DOHH2 (cell line): ENCODE measurements at regions not wholly inside any gene's neighbourhood (a gene's known extent, or its start where the extent isn't known, plus 50 kb on each side); places are given as distances from the start of the nearest gene placed in this dataset.

ENCODE experiments used
- H3F3A ChIP-seq: fragments of 200-600 bp; sonication (generic), shearing (Covaris generic); 2 replicates; pipeline ENCODE4 v1.6.0; 2016; ENCODE audit warnings: antibody characterized with exemption, mild to moderate bottlenecking; ENCODE audit not compliant: control insufficient read depth, insufficient read depth
- H3K27ac ChIP-seq: fragments of 200-600 bp; sonication (generic); 2 replicates; pipeline ENCODE4 v1.5.1; 2014; ENCODE audit warnings: low read depth, mild to moderate bottlenecking, low read length, moderate library complexity
- H3K27me3 ChIP-seq: fragments of 200-600 bp; sonication (generic); 2 replicates; pipeline ENCODE4 v1.6.1; 2014; ENCODE audit warnings: mild to moderate bottlenecking, low read length, mixed read lengths; ENCODE audit not compliant: control insufficient read depth
- H3K36me3 ChIP-seq: fragments of 200-600 bp; sonication (generic); 2 replicates; pipeline ENCODE4 v1.6.1; 2014; ENCODE audit warnings: mild to moderate bottlenecking, low read length, moderate library complexity, mixed read lengths; ENCODE audit not compliant: control insufficient read depth
- H3K4me1 ChIP-seq: fragments of 200-600 bp; sonication (generic); 2 replicates; pipeline ENCODE4 v1.6.1; 2014; ENCODE audit warnings: mild to moderate bottlenecking, low read length, mixed read lengths; ENCODE audit not compliant: control insufficient read depth
- H3K4me2 ChIP-seq: fragments of 200-600 bp; sonication (generic); 2 replicates; pipeline ENCODE4 v1.6.0; 2014; ENCODE audit warnings: mild to moderate bottlenecking, low read length, moderate library complexity
- H3K4me3 ChIP-seq: fragments of 200-600 bp; sonication (generic); 2 replicates; pipeline ENCODE4 v1.5.1; 2014; ENCODE audit warnings: mild to moderate bottlenecking, low read length, mixed read lengths
- H3K79me2 ChIP-seq: fragments of 200-600 bp; sonication (generic); 2 replicates; pipeline ENCODE4 v1.6.1; 2014; ENCODE audit warnings: mild to moderate bottlenecking, low read length, mixed read lengths; ENCODE audit not compliant: control insufficient read depth
- H3K9me2 ChIP-seq: fragments of 200-600 bp; sonication (generic); replicated peaks from 2 replicates; pipeline ENCODE4 v1.6.1; 2014; ENCODE audit warnings: mild to moderate bottlenecking, low read length, mixed read lengths; ENCODE audit not compliant: control insufficient read depth
- H3K9me3 ChIP-seq: fragments of 200-600 bp; sonication (generic); 2 replicates; pipeline ENCODE4 v1.6.1; 2014; ENCODE audit warnings: antibody characterized with exemption, low read length, mixed read lengths; ENCODE audit not compliant: control insufficient read depth, insufficient read depth
- H4K20me1 ChIP-seq: fragments of 200-600 bp; sonication (generic); 2 replicates; pipeline ENCODE4 v1.6.0; 2014; ENCODE audit warnings: low read depth, mild to moderate bottlenecking, antibody characterized with exemption, low read length, moderate library complexity; ENCODE audit not compliant: control insufficient read depth, insufficient read depth
- EZH2phosphoT487 ChIP-seq: fragments of 200-600 bp; sonication (generic); IDR thresholded peaks from 2 replicates; pipeline ENCODE4 v1.6.1; 2017; ENCODE audit warnings: borderline replicate concordance, mild to moderate bottlenecking, antibody characterized with exemption, low read length, moderate library complexity, mixed read lengths
- TF ChIP-seq, protein P1 (sequence below): fragments of 200-600 bp; sonication (generic); IDR thresholded peaks from one replicate; pipeline ENCODE4 v1.5.1; 2014; ENCODE audit warnings: antibody characterized with exemption, mild to moderate bottlenecking, low read depth, low read length; ENCODE audit not compliant: poor library complexity, severe bottlenecking

DNA sequence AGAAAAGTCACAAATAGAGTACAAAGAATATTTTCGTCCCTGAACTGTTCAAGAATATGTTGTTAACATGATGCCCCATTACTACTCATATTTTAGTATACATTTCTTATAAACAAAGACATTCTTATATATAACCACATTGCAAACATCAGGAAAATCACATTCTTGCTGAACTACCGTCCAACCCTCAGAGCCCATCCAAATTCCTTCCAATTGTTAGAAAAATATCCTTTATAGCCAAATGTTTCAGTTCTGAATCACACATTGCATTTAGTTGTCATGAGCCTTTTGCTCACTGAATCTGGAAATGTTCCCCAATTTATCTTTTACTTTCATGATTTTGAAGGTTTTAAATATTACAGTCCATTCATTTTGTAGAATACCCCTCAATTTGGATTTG, 467.8 kb upstream of the ARGLU1 start:
- no peaks in the 10 kb centered on the region for H3K79me2 ChIP-seq
- TF ChIP-seq, protein P1, sequence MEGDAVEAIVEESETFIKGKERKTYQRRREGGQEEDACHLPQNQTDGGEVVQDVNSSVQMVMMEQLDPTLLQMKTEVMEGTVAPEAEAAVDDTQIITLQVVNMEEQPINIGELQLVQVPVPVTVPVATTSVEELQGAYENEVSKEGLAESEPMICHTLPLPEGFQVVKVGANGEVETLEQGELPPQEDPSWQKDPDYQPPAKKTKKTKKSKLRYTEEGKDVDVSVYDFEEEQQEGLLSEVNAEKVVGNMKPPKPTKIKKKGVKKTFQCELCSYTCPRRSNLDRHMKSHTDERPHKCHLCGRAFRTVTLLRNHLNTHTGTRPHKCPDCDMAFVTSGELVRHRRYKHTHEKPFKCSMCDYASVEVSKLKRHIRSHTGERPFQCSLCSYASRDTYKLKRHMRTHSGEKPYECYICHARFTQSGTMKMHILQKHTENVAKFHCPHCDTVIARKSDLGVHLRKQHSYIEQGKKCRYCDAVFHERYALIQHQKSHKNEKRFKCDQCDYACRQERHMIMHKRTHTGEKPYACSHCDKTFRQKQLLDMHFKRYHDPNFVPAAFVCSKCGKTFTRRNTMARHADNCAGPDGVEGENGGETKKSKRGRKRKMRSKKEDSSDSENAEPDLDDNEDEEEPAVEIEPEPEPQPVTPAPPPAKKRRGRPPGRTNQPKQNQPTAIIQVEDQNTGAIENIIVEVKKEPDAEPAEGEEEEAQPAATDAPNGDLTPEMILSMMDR = no peak
- no peak for TF ChIP-seq EZH2phosphoT487
- no peak overlapping the region for H3K27ac ChIP-seq
- H3K4me1 ChIP-seq = no peaks in the 10 kb centered on the region
- H3K4me2 ChIP-seq = no peak overlapping the region
- no peaks in the 10 kb centered on the region for H3K36me3 ChIP-seq
- no peak overlapping the region for H3K4me3 ChIP-seq
- H4K20me1 ChIP-seq = no peaks in the 10 kb centered on the region
- H3K27me3 ChIP-seq = no peaks in the 10 kb centered on the region
- no peaks in the 10 kb centered on the region for H3F3A ChIP-seq
- H3K9me2 ChIP-seq = no peaks in the 10 kb centered on the region
- no peaks in the 10 kb centered on the region for H3K9me3 ChIP-seq

DNA sequence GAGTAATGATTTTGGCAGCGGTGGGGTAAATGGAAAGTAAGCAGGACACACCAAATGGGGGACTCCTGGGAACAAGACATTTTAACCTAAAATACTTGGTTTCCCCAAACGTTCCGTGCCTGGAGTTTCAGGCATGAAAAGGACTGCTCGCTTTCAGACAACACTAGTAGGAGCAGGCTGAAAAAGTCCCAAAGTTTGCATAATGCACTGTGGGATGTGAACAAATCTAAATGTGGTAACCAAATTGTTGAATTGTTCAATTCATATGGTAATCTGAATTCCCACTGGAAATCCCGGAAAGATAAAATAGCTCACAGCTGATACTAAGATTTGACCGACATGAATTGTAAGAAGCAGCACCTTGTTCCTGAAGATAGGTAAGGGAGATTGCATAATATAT, 467.2 kb upstream of the ARGLU1 start:
- Histone ChIP-seq H3K79me2 (no peaks in the 10 kb centered on the region), H3K4me2 (no peak overlapping the region), H3K27ac (no peak overlapping the region), H3K4me1 (no peaks in the 10 kb centered on the region), H3K9me3 (no peaks in the 10 kb centered on the region), H3K9me2 (no peaks in the 10 kb centered on the region), H4K20me1 (no peaks in the 10 kb centered on the region), H3K4me3 (no peak overlapping the region), H3K36me3 (no peaks in the 10 kb centered on the region), H3K27me3 (no peaks in the 10 kb centered on the region), H3F3A (no peaks in the 10 kb centered on the region)
- no peak for TF ChIP-seq EZH2phosphoT487
- TF ChIP-seq, protein P1 = no peak

DNA sequence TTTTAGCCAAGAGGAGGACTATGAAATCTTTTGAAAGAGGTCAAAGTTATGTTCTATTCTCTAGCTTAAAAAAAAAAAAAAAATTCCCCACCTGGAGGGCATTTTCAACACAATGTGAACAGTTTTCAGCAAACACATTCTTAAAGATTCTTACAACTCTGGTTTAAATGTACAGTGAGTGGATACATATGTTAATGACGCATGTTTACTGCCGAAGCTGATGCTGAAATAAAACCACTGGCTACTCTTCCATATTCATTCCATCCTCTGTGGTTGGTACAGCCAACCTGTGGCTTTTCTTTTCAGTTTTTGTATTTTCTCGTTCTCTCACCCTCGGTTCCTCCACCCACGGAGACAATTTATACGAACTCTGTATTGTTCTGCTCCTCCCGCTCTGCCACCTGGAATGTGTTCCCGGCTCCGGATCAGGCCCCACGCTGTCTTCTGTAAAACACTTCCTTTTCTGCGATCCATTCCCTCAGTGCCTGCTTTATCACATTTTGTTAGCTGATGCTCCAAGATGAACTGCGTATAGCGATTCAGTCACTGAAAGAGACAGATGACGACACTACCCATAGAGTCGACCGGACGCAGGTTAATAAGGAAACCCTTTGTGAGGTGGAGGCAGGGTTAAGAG, 466.4 kb upstream of the ARGLU1 start:
- no peaks in the 10 kb centered on the region for H3K79me2 ChIP-seq
- no peak overlapping the region for H3K4me3 ChIP-seq
- TF ChIP-seq EZH2phosphoT487 = no peak
- TF ChIP-seq, protein P1 = no peak
- no peak overlapping the region for H3K27ac ChIP-seq
- no peaks in the 10 kb centered on the region for H3K9me2 ChIP-seq
- no peaks in the 10 kb centered on the region for H3K4me1 ChIP-seq
- no peaks in the 10 kb centered on the region for H3K9me3 ChIP-seq
- H3K4me2 ChIP-seq = no peak overlapping the region
- no peaks in the 10 kb centered on the region for H3K36me3 ChIP-seq
- no peaks in the 10 kb centered on the region for H4K20me1 ChIP-seq
- no peaks in the 10 kb centered on the region for H3K27me3 ChIP-seq
- no peaks in the 10 kb centered on the region for H3F3A ChIP-seq
